GM12891 (cell line): ENCODE measurements at regions not wholly inside any gene's neighbourhood (a gene's known extent, or its start where the extent isn't known, plus 50 kb on each side); places are given as distances from the start of the nearest gene placed in this dataset.

Source experiments
- PAX5 ChIP-seq: IDR thresholded peaks from 2 replicates; pipeline ENCODE4 v1.6.1; 2011; ENCODE audit warnings: low read length, moderate library complexity, mild to moderate bottlenecking; ENCODE audit not compliant: insufficient read depth, severe bottlenecking
- POLR2A ChIP-seq: IDR thresholded peaks from 2 replicates; pipeline ENCODE4 v1.6.1; 2011; ENCODE audit warnings: low read depth, low read length, control low read depth
- POLR2AphosphoS5 ChIP-seq: IDR thresholded peaks from 2 replicates; pipeline ENCODE4 v1.6.1; 2011; ENCODE audit warnings: low read depth, low read length, control low read depth
- SPI1 ChIP-seq: IDR thresholded peaks from 2 replicates; pipeline ENCODE4 v1.6.1; 2011; ENCODE audit warnings: low read depth, low read length, control low read depth
- TAF1 ChIP-seq: IDR thresholded peaks from 2 replicates; pipeline ENCODE4 v1.6.1; 2011; ENCODE audit warnings: low read depth, low read length, control low read depth

DNA sequence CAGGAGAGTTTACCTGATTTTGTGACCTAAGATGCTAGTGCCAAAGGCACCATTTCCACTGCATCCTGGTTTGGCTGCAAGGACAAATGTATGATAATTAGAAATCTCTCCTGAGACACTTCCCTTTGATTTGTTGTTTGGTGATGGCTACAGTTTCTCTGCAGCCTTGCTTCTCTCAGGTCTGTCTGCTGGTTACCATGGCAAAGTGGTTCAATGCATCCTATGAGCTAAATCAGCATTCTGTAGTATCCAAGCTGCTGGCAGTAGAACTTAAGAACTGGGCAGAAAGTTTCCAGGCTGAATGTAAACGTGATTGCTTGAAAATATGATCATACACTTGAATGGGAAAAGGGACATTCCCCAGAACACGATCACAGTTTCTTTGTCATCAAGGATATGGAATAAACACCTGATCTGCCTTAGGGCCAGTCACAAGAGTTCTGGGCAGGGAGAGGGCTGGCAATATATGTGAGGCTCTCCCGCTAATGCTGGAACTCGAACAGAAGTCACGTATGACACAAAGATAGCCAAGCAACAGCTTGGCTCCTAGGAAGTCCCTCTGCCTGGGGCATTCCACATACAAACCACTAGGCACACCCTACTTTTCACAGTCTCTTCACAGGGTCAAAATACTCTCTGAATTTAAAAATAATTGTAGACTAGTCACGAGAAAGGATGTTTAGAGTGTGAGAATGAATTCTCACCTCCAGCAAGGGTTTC is 138.1 kb upstream of the GRAMD2B start:
- no peak for TF ChIP-seq POLR2A
- no peak for TF ChIP-seq POLR2AphosphoS5
- TF ChIP-seq SPI1, result no peak
- TF ChIP-seq TAF1, result no peak
- TF ChIP-seq PAX5, result no peak
